ENCODE measurements at regions not wholly inside any gene's neighbourhood (a gene's known extent, or its start where the extent isn't known, plus 50 kb on each side); places are given as distances from the start of the nearest gene placed in this dataset.

- Histone ChIP-seq H3K79me2 (ENCODE audit: insufficient read depth) (no peaks in the 10 kb centered on the region), H3K4me1 (ENCODE audit: control insufficient read depth in 1 of 2, insufficient read depth in 2 of 2, low read depth in 1 of 2, low read length in 1 of 2) (no peaks in the 10 kb centered on the region), H3K27me3 (ENCODE audit: insufficient read depth) (peaks cover 10% of the 10 kb centered on the region; the same call in 1 of the 2 replicates), H3K4me2 (no peak overlapping the region), H3K4me3 (ENCODE audit: low read depth in 2 of 2, low read length in 1 of 2) (no peak overlapping the region), H3K36me3 (replicated peaks in 1 of 2; ENCODE audit: control insufficient read depth in 1 of 2, insufficient read depth in 2 of 2, low read length in 1 of 2) (no peaks in the 10 kb centered on the region), H3K9me2 (no peaks in the 10 kb centered on the region), H4K20me1 (ENCODE audit: insufficient read depth) (no peaks in the 10 kb centered on the region), H3F3A (replicated peaks; ENCODE audit: insufficient read depth) (no peaks in the 10 kb centered on the region), H3K27ac (ENCODE audit: low read depth in 2 of 2, low read length in 1 of 2) (no peak overlapping the region), H3K9ac (no peak overlapping the region), H3K9me3 (no peaks in the 10 kb centered on the region), H2AFZ (ENCODE audit: low read depth) (no peak overlapping the region)
- ChIA-PET CTCF (no interaction called here), POLR2A (no interaction called here)
- 2% methylated on average over 14 of the region's 15 CpGs for WGBS (ENCODE audit: low lambda C conversion rate)
- TF ChIP-seq RFX5 (IDR thresholded peaks at IDR 0.05; ENCODE audit: low read length), result no peak
- no peak for TF ChIP-seq SMC3 (IDR thresholded peaks at IDR 0.05; ENCODE audit: low read depth, low read length)
- no peak for TF ChIP-seq YY1 (IDR thresholded peaks at IDR 0.05; ENCODE audit: low read depth)
- TF ChIP-seq ELF1 (IDR thresholded peaks at IDR 0.05), result no peak
- no peak for TF ChIP-seq REST (IDR thresholded peaks at IDR 0.05; ENCODE audit: low read depth, low read length)
- no peak for TF ChIP-seq ZBTB33 (IDR thresholded peaks at IDR 0.05; ENCODE audit: borderline replicate concordance, low read depth)
- no peak for TF ChIP-seq GATA2 (CRISPR knock-in tag; IDR thresholded peaks at IDR 0.05)
- no peak for TF ChIP-seq FOSL2 (IDR thresholded peaks at IDR 0.05; ENCODE audit: borderline replicate concordance, low read depth)
- TF ChIP-seq POLR2AphosphoS5 (IDR thresholded peaks at IDR 0.05; ENCODE audit: low read depth, low read length), result no peak
- no peak for TF ChIP-seq USF2 (IDR thresholded peaks at IDR 0.05; ENCODE audit: borderline replicate concordance, low read depth, low read length)
- TF ChIP-seq, protein P1, sequence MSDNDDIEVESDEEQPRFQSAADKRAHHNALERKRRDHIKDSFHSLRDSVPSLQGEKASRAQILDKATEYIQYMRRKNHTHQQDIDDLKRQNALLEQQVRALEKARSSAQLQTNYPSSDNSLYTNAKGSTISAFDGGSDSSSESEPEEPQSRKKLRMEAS (IDR thresholded peaks at IDR 0.05; ENCODE audit: low read depth), result no peak
- TF ChIP-seq GABPA (IDR thresholded peaks at IDR 0.05; ENCODE audit: low read depth), result no peak
- TF ChIP-seq NRF1 (IDR thresholded peaks at IDR 0.05; ENCODE audit: low read depth, low read length), result no peak
- TF ChIP-seq RAD21 (IDR thresholded peaks at IDR 0.05; ENCODE audit: low read length), result no peak
- TF ChIP-seq RCOR1 (IDR thresholded peaks at IDR 0.05; ENCODE audit: low read length), result no peak
- TF ChIP-seq, protein P2, sequence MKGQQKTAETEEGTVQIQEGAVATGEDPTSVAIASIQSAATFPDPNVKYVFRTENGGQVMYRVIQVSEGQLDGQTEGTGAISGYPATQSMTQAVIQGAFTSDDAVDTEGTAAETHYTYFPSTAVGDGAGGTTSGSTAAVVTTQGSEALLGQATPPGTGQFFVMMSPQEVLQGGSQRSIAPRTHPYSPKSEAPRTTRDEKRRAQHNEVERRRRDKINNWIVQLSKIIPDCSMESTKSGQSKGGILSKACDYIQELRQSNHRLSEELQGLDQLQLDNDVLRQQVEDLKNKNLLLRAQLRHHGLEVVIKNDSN (IDR thresholded peaks at IDR 0.05; ENCODE audit: borderline replicate concordance, low read depth), result no peak
- no peak for TF ChIP-seq EP300 (IDR thresholded peaks at IDR 0.05; ENCODE audit: borderline replicate concordance in 1 of 2, low read depth in 1 of 2, low read length in 1 of 2)
- TF ChIP-seq TEAD4 (IDR thresholded peaks at IDR 0.05; ENCODE audit: borderline replicate concordance, insufficient read depth), result no peak
- TF ChIP-seq FOXM1 (IDR thresholded peaks at IDR 0.05; ENCODE audit: low read depth), result no peak
- DNase-seq, result no peak
These were observed 86.7 kb upstream of the UQCRFS1 start for GRCh38 chr19:29299416-29300380.

All from SK-N-SH (cell line).